K562 (cell line): ENCODE measurements at regions not wholly inside any gene's neighbourhood (a gene's known extent, or its start where the extent isn't known, plus 50 kb on each side); places are given as distances from the start of the nearest gene placed in this dataset.

Experiments used
- ARNT ChIP-seq, 2 experiments: fragments of 450-650 bp; IDR thresholded peaks; 2 replicates each; pipeline ENCODE4 v1.6.1; 2016; ENCODE audit warnings: mild to moderate bottlenecking in 1 of 2
- GTF2A2 ChIP-seq: IDR thresholded peaks from 2 replicates; pipeline ENCODE4 v1.6.1; 2016; ENCODE audit warnings: mild to moderate bottlenecking, missing genetic modification characterization, missing compliant biosample characterization
- HMG20A ChIP-seq: fragments of 450-650 bp; formaldehyde crosslinking; conservative IDR thresholded peaks from 2 replicates; pipeline ENCODE4 v1.4.0; 2020; ENCODE audit warnings: mild to moderate bottlenecking, mixed read lengths
- KDM1A ChIP-seq, 2 experiments: fragments of 450-650 bp; IDR thresholded peaks; 2 replicates each; pipeline ENCODE4 v1.6.1; 2016; ENCODE audit warnings: mild to moderate bottlenecking in 2 of 2
- LEF1 ChIP-seq: fragments of 450-650 bp; IDR thresholded peaks from 2 replicates; pipeline ENCODE4 v1.6.1; 2016; ENCODE audit warnings: mild to moderate bottlenecking
- MAFF ChIP-seq: IDR thresholded peaks from 2 replicates; pipeline ENCODE4 v1.6.1; 2012; ENCODE audit warnings: low read length, improper control_type of control experiment
- NCOR1 ChIP-seq: fragments of 450-650 bp; IDR thresholded peaks from 2 replicates; pipeline ENCODE4 v1.6.1; 2016; ENCODE audit warnings: mild to moderate bottlenecking, moderate library complexity
- PCBP2 ChIP-seq: fragments of 200-400 bp; formaldehyde crosslinking; IDR thresholded peaks from 2 replicates; pipeline ENCODE4 v1.6.1; 2018; ENCODE audit warnings: low read length, low read depth, mild to moderate bottlenecking, moderate library complexity; ENCODE audit not compliant: poor library complexity, severe bottlenecking
- PML ChIP-seq: IDR thresholded peaks from 2 replicates; pipeline ENCODE4 v1.6.1; 2012; ENCODE audit warnings: low read length, inconsistent platforms
- POLR2AphosphoS5 ChIP-seq: IDR thresholded peaks from 2 replicates; pipeline ENCODE4 v1.6.1; 2011; ENCODE audit warnings: mild to moderate bottlenecking, low read depth, low read length, moderate library complexity; ENCODE audit not compliant: control insufficient read depth, insufficient read depth
- PPARD ChIP-seq: fragments of 250-450 bp; sonication (Bioruptor Pico); IDR thresholded peaks from 2 replicates; pipeline ENCODE4 v1.8.0; 2022; ENCODE audit warnings: inconsistent platforms, mild to moderate bottlenecking, moderate library complexity
- PRMT5 ChIP-seq: sonication (generic); formaldehyde crosslinking; IDR thresholded peaks from 2 replicates; pipeline ENCODE4 v1.5.0; 2020; ENCODE audit warnings: missing genetic modification reagents
- RCOR1 ChIP-seq, 2 experiments: IDR thresholded peaks; 2 replicates each; pipeline ENCODE4 v1.6.1; 2012; ENCODE audit warnings: low read depth in 2 of 2, low read length in 2 of 2, borderline replicate concordance in 1 of 2, improper control_type of control experiment in 1 of 2
- SIN3A ChIP-seq, 2 experiments: fragments of 150-350 bp in 1 of 2; IDR thresholded peaks; 2 replicates each; pipeline ENCODE4 v1.6.1; 2011 to 2016; ENCODE audit warnings: borderline replicate concordance in 2 of 2, low read depth in 2 of 2, low read length in 2 of 2, mild to moderate bottlenecking in 2 of 2, moderate library complexity in 2 of 2; ENCODE audit not compliant: control insufficient read depth in 1 of 2
- STAT5A ChIP-seq: IDR thresholded peaks from 2 replicates; pipeline ENCODE4 v1.6.1; 2012; ENCODE audit warnings: low read length, inconsistent platforms, borderline replicate concordance
- ZBTB1 ChIP-seq: sonication (generic); formaldehyde crosslinking; IDR thresholded peaks from 2 replicates; pipeline ENCODE4 v1.8.1; 2023; ENCODE audit warnings: missing genetic modification reagents, low read depth, mild to moderate bottlenecking, borderline replicate concordance
- ZNF75A ChIP-seq: fragments of 450-650 bp; formaldehyde crosslinking; IDR thresholded peaks from 2 replicates; pipeline ENCODE4 v1.4.0; 2020; ENCODE audit warnings: mild to moderate bottlenecking
- TF ChIP-seq, protein P1 (sequence below), 2 experiments: fragments of 450-650 bp; IDR thresholded peaks; 2 replicates each; pipeline ENCODE4 v1.6.1; 2018; ENCODE audit warnings: mild to moderate bottlenecking in 2 of 2, low read depth in 1 of 2; ENCODE audit not compliant: partially characterized antibody in 2 of 2
- TF ChIP-seq, protein P2 (sequence below): fragments of 450-650 bp; IDR thresholded peaks from 2 replicates; pipeline ENCODE4 v1.6.1; 2016
- TF ChIP-seq, protein P3 (sequence below): fragments of 200-800 bp; sonication (Bioruptor generic); IDR thresholded peaks from 2 replicates; pipeline ENCODE4 v1.6.1; 2017; ENCODE audit warnings: missing genetic modification characterization, missing compliant biosample characterization
- TF ChIP-seq, protein P4 (sequence below): fragments of 250-450 bp; sonication (Bioruptor Pico); IDR thresholded peaks from 2 replicates; pipeline ENCODE4 v1.5.0; 2020; ENCODE audit warnings: mild to moderate bottlenecking

DNA sequence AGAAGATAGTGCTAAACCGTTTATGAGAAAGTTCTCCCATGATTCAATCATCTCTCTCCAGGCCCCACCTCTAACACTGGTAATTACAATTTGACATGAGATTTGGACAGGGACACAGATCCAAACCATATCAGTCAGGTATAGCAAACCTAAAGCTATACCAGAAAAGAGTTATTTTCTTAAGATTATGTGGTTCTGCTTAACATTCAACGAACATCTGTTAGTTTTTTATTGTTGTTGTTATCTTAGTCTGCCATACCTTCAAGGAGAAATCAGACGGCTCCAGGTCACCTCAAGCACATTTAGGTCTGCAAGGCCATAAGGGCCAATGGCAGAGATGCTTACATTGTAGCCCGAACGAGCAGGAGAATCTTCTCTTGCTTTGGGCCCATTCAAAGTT is 89.5 kb upstream of the ETV3 start (continued):
- TF ChIP-seq, protein P1, sequence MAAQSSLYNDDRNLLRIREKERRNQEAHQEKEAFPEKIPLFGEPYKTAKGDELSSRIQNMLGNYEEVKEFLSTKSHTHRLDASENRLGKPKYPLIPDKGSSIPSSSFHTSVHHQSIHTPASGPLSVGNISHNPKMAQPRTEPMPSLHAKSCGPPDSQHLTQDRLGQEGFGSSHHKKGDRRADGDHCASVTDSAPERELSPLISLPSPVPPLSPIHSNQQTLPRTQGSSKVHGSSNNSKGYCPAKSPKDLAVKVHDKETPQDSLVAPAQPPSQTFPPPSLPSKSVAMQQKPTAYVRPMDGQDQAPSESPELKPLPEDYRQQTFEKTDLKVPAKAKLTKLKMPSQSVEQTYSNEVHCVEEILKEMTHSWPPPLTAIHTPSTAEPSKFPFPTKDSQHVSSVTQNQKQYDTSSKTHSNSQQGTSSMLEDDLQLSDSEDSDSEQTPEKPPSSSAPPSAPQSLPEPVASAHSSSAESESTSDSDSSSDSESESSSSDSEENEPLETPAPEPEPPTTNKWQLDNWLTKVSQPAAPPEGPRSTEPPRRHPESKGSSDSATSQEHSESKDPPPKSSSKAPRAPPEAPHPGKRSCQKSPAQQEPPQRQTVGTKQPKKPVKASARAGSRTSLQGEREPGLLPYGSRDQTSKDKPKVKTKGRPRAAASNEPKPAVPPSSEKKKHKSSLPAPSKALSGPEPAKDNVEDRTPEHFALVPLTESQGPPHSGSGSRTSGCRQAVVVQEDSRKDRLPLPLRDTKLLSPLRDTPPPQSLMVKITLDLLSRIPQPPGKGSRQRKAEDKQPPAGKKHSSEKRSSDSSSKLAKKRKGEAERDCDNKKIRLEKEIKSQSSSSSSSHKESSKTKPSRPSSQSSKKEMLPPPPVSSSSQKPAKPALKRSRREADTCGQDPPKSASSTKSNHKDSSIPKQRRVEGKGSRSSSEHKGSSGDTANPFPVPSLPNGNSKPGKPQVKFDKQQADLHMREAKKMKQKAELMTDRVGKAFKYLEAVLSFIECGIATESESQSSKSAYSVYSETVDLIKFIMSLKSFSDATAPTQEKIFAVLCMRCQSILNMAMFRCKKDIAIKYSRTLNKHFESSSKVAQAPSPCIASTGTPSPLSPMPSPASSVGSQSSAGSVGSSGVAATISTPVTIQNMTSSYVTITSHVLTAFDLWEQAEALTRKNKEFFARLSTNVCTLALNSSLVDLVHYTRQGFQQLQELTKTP (IDR thresholded peaks at IDR 0.05; ENCODE audit: low read depth in 1 of 2, partially characterized antibody in 2 of 2), result no peak
- TF ChIP-seq PML, result peak; percentile 89
- TF ChIP-seq ZBTB1 (CRISPR knock-in tag), result no peak
- TF ChIP-seq POLR2AphosphoS5, result peak; percentile 69
- no peak for TF ChIP-seq GTF2A2 (tag)
- 0 out of 4 replicates have a peak, but pooled peaks of 1 of the 2 experiments have one; percentile 26 for TF ChIP-seq ARNT (IDR thresholded peaks at IDR 0.05)
- TF ChIP-seq, protein P2, sequence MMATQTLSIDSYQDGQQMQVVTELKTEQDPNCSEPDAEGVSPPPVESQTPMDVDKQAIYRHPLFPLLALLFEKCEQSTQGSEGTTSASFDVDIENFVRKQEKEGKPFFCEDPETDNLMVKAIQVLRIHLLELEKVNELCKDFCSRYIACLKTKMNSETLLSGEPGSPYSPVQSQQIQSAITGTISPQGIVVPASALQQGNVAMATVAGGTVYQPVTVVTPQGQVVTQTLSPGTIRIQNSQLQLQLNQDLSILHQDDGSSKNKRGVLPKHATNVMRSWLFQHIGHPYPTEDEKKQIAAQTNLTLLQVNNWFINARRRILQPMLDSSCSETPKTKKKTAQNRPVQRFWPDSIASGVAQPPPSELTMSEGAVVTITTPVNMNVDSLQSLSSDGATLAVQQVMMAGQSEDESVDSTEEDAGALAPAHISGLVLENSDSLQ, result peak; percentile 31
- TF ChIP-seq LEF1, result no peak
- TF ChIP-seq ZNF75A (CRISPR knock-in tag), result no peak
- TF ChIP-seq HMG20A, result no peak
- no peak for TF ChIP-seq SIN3A (IDR thresholded peaks at IDR 0.05; ENCODE audit: borderline replicate concordance in 2 of 2, control insufficient read depth in 1 of 2, low read depth in 2 of 2, low read length in 2 of 2)
- no peak for TF ChIP-seq PCBP2
- peak; percentile 86 for TF ChIP-seq NCOR1
- TF ChIP-seq, protein P3, sequence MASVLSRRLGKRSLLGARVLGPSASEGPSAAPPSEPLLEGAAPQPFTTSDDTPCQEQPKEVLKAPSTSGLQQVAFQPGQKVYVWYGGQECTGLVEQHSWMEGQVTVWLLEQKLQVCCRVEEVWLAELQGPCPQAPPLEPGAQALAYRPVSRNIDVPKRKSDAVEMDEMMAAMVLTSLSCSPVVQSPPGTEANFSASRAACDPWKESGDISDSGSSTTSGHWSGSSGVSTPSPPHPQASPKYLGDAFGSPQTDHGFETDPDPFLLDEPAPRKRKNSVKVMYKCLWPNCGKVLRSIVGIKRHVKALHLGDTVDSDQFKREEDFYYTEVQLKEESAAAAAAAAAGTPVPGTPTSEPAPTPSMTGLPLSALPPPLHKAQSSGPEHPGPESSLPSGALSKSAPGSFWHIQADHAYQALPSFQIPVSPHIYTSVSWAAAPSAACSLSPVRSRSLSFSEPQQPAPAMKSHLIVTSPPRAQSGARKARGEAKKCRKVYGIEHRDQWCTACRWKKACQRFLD (CRISPR knock-in tag), result no peak
- TF ChIP-seq, protein P4, sequence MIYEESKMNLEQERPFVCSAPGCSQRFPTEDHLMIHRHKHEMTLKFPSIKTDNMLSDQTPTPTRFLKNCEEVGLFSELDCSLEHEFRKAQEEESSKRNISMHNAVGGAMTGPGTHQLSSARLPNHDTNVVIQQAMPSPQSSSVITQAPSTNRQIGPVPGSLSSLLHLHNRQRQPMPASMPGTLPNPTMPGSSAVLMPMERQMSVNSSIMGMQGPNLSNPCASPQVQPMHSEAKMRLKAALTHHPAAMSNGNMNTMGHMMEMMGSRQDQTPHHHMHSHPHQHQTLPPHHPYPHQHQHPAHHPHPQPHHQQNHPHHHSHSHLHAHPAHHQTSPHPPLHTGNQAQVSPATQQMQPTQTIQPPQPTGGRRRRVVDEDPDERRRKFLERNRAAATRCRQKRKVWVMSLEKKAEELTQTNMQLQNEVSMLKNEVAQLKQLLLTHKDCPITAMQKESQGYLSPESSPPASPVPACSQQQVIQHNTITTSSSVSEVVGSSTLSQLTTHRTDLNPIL (CRISPR knock-in tag), result no peak
- no peak for TF ChIP-seq MAFF
- no peak for TF ChIP-seq PRMT5 (CRISPR knock-in tag)
- TF ChIP-seq STAT5A, result peak; percentile 66
- peak in 1 of 2 experiments; percentile 29; a peak in 2 of 4 replicates for TF ChIP-seq RCOR1 (IDR thresholded peaks at IDR 0.05; ENCODE audit: borderline replicate concordance in 1 of 2, low read depth in 2 of 2, low read length in 2 of 2)
- TF ChIP-seq KDM1A (IDR thresholded peaks at IDR 0.05), result peak; percentile 73 to 81
- TF ChIP-seq PPARD (CRISPR knock-in tag), result no peak
